CD4-positive, alpha-beta T cell treated with Interleukin-2 at 100 ng/mL for 4 hours (primary cell): ENCODE measurements at regions not wholly inside any gene's neighbourhood (a gene's known extent, or its start where the extent isn't known, plus 50 kb on each side); places are given as distances from the start of the nearest gene placed in this dataset.
A peak's percentile ranks its signal among the peaks of the same experiment; 100 is the strongest.
"Not testable (repeated sequence)": the region's sequence is repeated elsewhere in the genome, so short reads cannot be mapped to it uniquely, and the experiment has no call there.

Source experiments
- DNase-seq: peaks from one replicate; pipeline ENCODE4 v3.0.0-alpha.2; 2020; ENCODE audit warnings: low spot score

DNA sequence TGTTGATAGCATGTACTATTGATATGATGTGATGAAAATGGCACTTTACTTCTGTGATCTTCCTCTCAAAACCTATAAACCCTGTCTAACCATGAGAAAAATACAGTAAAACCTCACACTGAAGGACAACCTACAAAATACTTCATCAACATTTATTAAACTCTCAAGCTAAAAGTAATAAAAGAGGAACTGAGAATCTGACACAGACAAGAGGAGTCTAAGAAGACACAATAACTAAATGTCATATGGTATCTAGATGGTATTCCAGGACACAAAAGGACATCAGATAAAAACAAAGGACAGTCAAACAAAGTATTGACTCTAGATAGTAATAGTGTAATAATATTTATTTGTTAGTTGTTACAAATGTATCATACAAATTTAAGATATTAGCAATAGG is 655.3 kb downstream of the SH3BGRL start:
- DNase-seq: no peak

GRCh38 chrX:81866873-81867272 is 665.0 kb downstream of the SH3BGRL start:
- DNase-seq: no peak

- DNase-seq: no peak
Observed at GRCh38 chrX:81868979-81869378, 667.1 kb downstream of the SH3BGRL start.

DNA sequence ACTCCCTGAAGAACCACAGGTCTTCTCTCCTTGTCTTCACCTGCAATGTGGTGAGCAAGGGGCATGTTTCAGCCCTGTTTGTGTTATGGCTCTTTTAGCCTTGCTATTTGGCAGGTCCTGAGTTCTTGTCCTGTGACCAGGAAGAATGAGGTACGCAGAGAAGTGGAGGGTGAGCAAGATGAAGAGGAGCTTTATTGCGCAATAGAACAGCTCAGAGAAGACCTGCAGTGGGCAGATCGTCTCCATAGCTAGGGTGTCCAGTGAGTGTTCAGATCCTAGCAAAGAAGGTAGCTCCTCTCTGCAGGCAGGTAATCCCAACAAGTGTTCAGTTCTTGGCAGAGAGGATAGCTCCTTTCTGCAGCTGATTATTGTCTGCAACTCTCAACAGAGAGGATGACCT is 672.9 kb downstream of the SH3BGRL start:
- DNase-seq: no peak

- DNase-seq: no peak
Observed at GRCh38 chrX:81875800-81876199, 673.9 kb downstream of the SH3BGRL start.

GRCh38 chrX:81876437-81876836 is 674.5 kb downstream of the SH3BGRL start:
- no peak for DNase-seq

DNA sequence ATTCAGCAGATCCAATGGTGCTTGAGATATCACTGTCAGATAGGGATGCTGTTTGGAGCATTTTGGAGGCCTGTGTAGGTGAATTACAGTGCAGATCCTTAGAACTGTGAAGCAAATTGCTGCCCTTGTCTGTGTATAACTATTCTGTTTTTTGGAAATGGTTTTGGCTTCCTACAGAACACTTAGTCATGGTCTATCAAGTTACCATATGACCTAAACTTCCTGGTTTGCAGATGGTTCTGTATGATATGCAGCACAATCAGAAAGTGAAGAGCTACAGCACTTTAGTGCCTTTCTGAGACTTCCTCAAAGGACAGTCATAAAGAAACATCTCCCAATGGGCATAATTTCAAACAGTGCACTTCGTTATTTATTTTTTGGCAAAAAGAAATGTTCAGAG is 688.6 kb downstream of the SH3BGRL start:
- DNase-seq: no peak

DNA sequence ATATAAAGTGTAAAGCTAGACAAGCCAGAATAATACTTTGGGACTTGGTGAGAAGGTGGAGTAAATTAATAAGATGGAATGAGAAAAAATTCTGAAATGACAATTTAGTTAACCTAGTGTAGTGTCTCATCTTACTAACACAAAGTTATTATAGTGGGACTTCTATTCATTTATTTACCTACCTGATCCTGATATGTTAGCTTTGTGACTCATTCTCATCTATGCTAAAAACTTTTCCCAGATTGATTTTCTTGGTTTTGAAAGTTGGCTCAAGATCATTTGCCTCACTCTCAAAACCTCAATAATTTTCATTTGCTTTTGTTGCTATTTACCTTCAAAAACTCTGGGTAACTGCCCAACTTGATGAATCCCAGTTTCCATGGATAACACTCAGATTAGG is 698.6 kb downstream of the SH3BGRL start:
- DNase-seq: no peak

DNA sequence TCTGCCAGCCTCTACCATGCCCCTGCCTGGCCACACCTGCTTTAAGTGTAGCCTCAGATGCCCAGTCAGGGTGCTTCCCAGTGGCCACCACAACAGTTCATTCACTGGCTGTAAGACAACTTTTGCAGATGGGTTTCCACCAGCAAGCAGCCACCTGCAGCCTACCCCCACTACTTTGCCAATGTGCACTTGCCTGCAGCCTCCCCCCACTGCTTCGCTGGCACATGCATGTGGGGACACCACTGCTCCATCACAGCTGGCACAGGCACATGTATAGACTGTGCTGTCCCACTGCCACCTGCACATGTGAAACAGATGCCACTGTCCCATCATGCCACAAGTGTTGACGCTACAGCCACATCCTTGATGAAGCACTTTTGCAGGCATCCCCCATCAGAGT is 723.9 kb downstream of the SH3BGRL start:
- no peak for DNase-seq

GRCh38 chrX:81945911-81946310 is 744.0 kb downstream of the SH3BGRL start:
- not testable (repeated sequence) for DNase-seq

DNA sequence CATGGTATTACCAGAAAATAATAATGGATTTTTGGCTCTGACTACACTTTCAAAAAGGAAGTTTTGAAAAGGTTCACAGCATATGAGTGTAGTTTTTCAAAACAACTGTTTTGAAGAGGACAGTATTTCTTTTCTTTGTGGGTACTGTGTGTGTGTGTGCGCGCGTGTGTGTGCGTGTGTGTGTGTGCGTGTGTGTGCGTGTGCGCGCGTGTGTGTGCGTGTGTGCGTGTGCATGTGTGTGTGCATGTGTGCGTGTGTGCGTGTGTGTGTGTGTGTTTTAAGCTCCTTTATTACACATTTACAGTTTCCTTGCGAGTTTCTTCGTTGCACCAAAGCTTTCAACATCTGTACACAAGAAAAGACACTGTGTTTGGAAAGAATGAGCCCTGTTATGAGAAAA is 755.4 kb downstream of the SH3BGRL start:
- no peak for DNase-seq

- DNase-seq: peak; percentile 25
Observed at GRCh38 chrX:81957900-81958545, 756.1 kb downstream of the SH3BGRL start.

- no peak for DNase-seq
Observed at GRCh38 chrX:81959964-81960363, 758.1 kb downstream of the SH3BGRL start.

DNA sequence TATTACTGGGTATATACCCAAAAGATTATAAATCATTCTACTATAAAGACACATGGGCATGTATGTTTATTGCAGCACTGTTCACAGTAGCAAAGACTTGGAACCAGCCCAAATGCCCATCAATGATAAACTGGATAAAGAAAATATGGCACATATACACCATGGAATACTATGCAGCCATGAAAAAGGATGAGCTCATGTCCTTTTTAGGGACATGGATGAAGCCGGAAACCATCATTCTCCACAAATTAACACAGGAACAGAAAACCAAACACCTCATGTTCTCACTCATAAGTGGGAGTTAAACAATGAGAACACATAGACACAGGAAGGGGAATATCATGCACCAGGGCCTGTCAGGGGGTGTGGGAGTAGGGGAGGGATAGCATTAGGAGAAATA is 772.5 kb downstream of the SH3BGRL start:
- DNase-seq: not testable (repeated sequence)

GRCh38 chrX:81979806-81980515 is 778.1 kb downstream of the SH3BGRL start:
- DNase-seq: no peak

DNA sequence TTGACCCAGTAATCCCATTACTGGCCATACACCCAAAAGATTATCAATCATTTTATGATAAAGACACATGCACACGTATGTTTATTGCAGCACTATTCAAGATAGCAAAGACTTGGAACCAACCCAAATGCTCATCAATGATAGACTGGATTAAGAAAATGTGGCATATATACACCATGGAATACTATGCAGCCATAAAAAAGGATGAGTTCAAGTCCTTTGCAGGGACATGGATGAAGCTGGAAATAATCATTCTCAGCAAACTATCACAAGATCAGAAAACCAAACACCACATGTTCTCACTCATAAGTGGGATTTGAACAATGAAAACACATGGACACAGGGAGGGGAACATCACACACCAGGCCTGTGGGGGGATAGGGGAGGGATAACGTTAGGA is 785.3 kb downstream of the SH3BGRL start:
- DNase-seq: not testable (repeated sequence)

GRCh38 chrX:81996166-81996565 is 794.3 kb downstream of the SH3BGRL start:
- no peak for DNase-seq

DNA sequence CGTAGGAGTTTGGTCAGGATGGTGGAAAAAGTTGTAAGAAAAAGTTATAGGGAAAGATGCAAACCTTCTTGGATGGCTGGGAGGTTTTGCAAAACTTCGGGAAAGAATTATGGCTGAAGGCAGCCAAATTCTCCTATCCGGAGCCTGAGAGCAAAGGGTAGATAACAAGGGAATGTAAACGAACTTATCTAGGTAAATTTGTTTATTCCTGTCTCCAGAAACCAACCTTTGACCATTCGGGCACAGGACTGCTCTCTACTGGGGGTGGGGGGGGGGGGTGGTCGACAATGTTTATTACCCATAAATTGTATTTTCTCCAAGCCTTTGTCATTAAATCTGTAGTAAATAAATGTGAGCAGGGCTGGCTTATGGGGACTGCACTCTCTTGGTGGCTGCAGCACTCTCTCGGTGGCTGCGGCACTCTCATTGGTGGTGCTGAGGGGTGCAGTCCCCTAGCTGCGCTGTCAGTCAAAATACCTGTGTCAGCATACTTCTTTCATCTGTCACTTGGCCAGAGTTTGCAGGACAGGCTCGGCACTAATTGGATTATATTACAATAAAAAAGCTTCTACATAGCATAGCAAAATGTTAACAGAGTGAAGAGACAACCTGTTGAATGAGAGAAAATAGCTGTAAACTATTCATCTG is 827.8 kb downstream of the SH3BGRL start:
- DNase-seq: no peak

- DNase-seq: no peak
Observed at GRCh38 chrX:82031250-82031649, 829.3 kb downstream of the SH3BGRL start.

DNA sequence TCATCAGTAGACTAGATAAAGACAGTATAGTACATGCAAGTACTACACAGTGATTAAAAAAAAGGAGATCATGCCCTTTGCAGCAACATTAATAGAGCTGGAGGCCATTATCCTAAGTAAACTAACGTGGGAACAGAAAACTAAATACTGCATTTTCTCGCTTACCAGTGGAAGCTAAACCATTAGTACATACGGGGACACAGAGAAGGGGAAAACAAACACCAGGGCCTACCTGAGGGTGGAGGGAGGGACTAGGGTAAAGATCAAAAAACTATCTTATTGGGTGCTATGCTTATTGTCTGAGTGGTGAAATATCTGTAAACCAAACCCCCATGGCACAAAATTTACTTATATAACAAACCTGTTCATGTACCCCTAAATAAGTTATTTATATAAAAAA is 836.9 kb downstream of the SH3BGRL start:
- no peak for DNase-seq

GRCh38 chrX:82041034-82041433 is 839.1 kb downstream of the SH3BGRL start:
- no peak for DNase-seq

GRCh38 chrX:82058728-82059127 is 856.8 kb downstream of the SH3BGRL start:
- no peak for DNase-seq

DNA sequence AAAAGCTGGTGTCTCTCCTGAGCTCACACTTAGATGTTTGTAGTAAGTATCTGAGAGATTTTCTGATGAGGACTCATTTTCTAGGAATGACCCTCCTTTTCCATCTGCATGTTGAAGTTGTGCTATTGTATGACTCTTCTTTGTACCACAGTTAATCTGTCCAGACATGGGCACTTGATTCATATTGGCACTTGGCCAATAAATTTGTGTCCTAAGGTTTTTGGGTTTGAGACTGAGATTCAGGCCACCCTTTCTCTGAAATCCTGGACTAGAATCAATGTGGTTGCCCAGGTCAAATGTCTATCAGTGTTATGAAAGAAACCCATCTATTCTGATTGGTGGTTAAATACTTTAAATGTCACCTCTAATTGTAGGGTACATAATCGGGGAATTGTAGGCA is 869.0 kb downstream of the SH3BGRL start:
- DNase-seq: no peak
